Testis (tissue), 2 donors: ENCODE measurements at regions not wholly inside any gene's neighbourhood (a gene's known extent, or its start where the extent isn't known, plus 50 kb on each side); places are given as distances from the start of the nearest gene placed in this dataset.

Experiments
- DNase-seq: peaks from one replicate; pipeline ENCODE4 v3.0.0-alpha.2; 2019
- H3K27ac ChIP-seq, 2 donors: fragments of 200-600 bp; sonication (generic); one replicate each; pipeline ENCODE4 v1.5.1; 2019
- H3K27me3 ChIP-seq: fragments of 200-600 bp; sonication (generic); one replicate; pipeline ENCODE4 v1.5.1; 2019
- H3K36me3 ChIP-seq: fragments of 200-600 bp; sonication (generic); one replicate; pipeline ENCODE4 v1.5.1; 2017; ENCODE audit warnings: low read depth; ENCODE audit errors: missing control alignments
- H3K4me1 ChIP-seq: fragments of 200-600 bp; sonication (generic); one replicate; pipeline ENCODE4 v1.5.1; 2019
- H3K4me3 ChIP-seq, 2 donors: fragments of 200-600 bp; sonication (generic); one replicate each; pipeline ENCODE4 v1.5.1; 2017 to 2019
- H3K9me3 ChIP-seq: fragments of 200-600 bp; sonication (generic); one replicate; pipeline ENCODE4 v1.5.1; 2017
- CTCF ChIP-seq, 3 experiments: fragments of 450-650 bp in 2 of 3; fragments of 200-600 bp in 1 of 3; sonication (generic) in 1 of 3; IDR thresholded peaks; one replicate each; pipeline ENCODE4 v1.5.1; 2016 to 2019; ENCODE audit warnings: antibody characterized with exemption in 3 of 3, mild to moderate bottlenecking in 2 of 3, moderate library complexity in 1 of 3
- POLR2A ChIP-seq: fragments of 450-650 bp; IDR thresholded peaks from one replicate; pipeline ENCODE4 v1.6.1; 2017; ENCODE audit warnings: antibody characterized with exemption, mild to moderate bottlenecking, moderate library complexity
- WGBS, 2 donors: methylation state at CpG; one replicate each; pipeline ENCODE4 v1.1.5; 2018; 5-methylcytosine and 5-hydroxymethylcytosine counted together
- intact Hi-C: fragments of 100-400 bp; cut with DNase I; formaldehyde crosslinking; loops from one replicate; pipeline ENCODE4 v1.15.1; 2023; ENCODE audit warnings: low total_unique reads

GRCh38 chr9:119834064-119834620 is 464.9 kb upstream of the BRINP1 start:
- no peaks in the 10 kb centered on the region for H3K27me3 ChIP-seq
- no peak overlapping the region for H3K4me3 ChIP-seq
- H3K9me3 ChIP-seq: no peaks in the 10 kb centered on the region
- no peaks in the 10 kb centered on the region for H3K4me1 ChIP-seq
- intact Hi-C loops: no loop called here
- TF ChIP-seq CTCF (IDR thresholded peaks at IDR 0.05) (no peak), POLR2A (no peak)
- H3K36me3 ChIP-seq: no peaks in the 10 kb centered on the region
- no peak overlapping the region for H3K27ac ChIP-seq
- WGBS, 2 donors: 85 to 86% methylated on average over 6 of the region's 6 CpGs
- no peak for DNase-seq

- 97 to 98% methylated on average over 2 of the region's 2 CpGs for WGBS, 2 donors
- Histone ChIP-seq H3K9me3 (no peaks in the 10 kb centered on the region), H3K27ac (no peak overlapping the region), H3K4me3 (no peak overlapping the region), H3K4me1 (no peaks in the 10 kb centered on the region), H3K36me3 (no peaks in the 10 kb centered on the region), H3K27me3 (no peaks in the 10 kb centered on the region)
- no peak for DNase-seq
- TF ChIP-seq POLR2A (no peak), CTCF (IDR thresholded peaks at IDR 0.05) (no peak)
- intact Hi-C loops: no loop called here
Measured at GRCh38 chr9:119831309-119831708, 462.1 kb upstream of the BRINP1 start.

GRCh38 chr9:119829748-119830147 is 460.5 kb upstream of the BRINP1 start:
- TF ChIP-seq CTCF (IDR thresholded peaks at IDR 0.05): no peak
- no peak for TF ChIP-seq POLR2A
- H3K9me3 ChIP-seq: no peaks in the 10 kb centered on the region
- H3K4me1 ChIP-seq: no peaks in the 10 kb centered on the region
- H3K36me3 ChIP-seq: no peaks in the 10 kb centered on the region
- no peak overlapping the region for H3K27ac ChIP-seq
- intact Hi-C loops: no loop called here
- whole genome bisulfite sequencing, 2 donors: 82 to 87% methylated on average over 3 of the region's 3 CpGs
- H3K27me3 ChIP-seq: no peaks in the 10 kb centered on the region
- no peak for DNase-seq
- no peak overlapping the region for H3K4me3 ChIP-seq

GRCh38 chr9:119829186-119829585 is 460.0 kb upstream of the BRINP1 start:
- Histone ChIP-seq H3K4me3 (no peak overlapping the region), H3K36me3 (no peaks in the 10 kb centered on the region), H3K27ac (no peak overlapping the region), H3K27me3 (no peaks in the 10 kb centered on the region), H3K4me1 (no peaks in the 10 kb centered on the region), H3K9me3 (no peaks in the 10 kb centered on the region)
- TF ChIP-seq CTCF (IDR thresholded peaks at IDR 0.05) (no peak), POLR2A (no peak)
- intact Hi-C loops: no loop called here
- DNase-seq: no peak
- 84 to 86% methylated on average over 2 of the region's 2 CpGs for WGBS, 2 donors

- Histone ChIP-seq H3K36me3 (no peaks in the 10 kb centered on the region), H3K4me3 (no peak overlapping the region), H3K9me3 (no peaks in the 10 kb centered on the region), H3K4me1 (no peaks in the 10 kb centered on the region), H3K27ac (no peak overlapping the region), H3K27me3 (no peaks in the 10 kb centered on the region)
- TF ChIP-seq CTCF (IDR thresholded peaks at IDR 0.05): no peak
- TF ChIP-seq POLR2A: no peak
- intact Hi-C loops: no loop called here
- WGBS, 2 donors: 55 to 68% methylated on average over 4 of the region's 4 CpGs
- peak; percentile 20 for DNase-seq
Measured at GRCh38 chr9:119827526-119827925, 458.3 kb upstream of the BRINP1 start.
